Naive thymus-derived CD4-positive, alpha-beta T cell (primary cell): ENCODE measurements at regions not wholly inside any gene's neighbourhood (a gene's known extent, or its start where the extent isn't known, plus 50 kb on each side); places are given as distances from the start of the nearest gene placed in this dataset.

Experiments used
- ATAC-seq: fragments of 150-1000 bp; cut with Tn5 transposase; 2 replicates; pipeline ENCODE4 v1.10.0; 2021; ENCODE audit warnings: mild to moderate bottlenecking, moderate library complexity
- CTCF ChIA-PET: fragments of 350-600 bp; sonication (Branson Sonifier 250); formaldehyde crosslinking; loops from one replicate; lab custom pipeline; 2021; ENCODE audit warnings: antibody characterized with exemption; lab: Charles Lee
- POLR2A ChIA-PET: fragments of 350-600 bp; sonication (Branson Sonifier 250); formaldehyde crosslinking; loops from one replicate; lab custom pipeline; 2021; ENCODE audit warnings: antibody characterized with exemption, inconsistent platforms; lab: Charles Lee
- DNase-seq, 9 donors: peaks; one replicate each; pipeline versions ENCODE4 v3.0.0 to v3.0.0-alpha.2; 2020 to 2022; ENCODE audit warnings: mixed read lengths in 1 of 9
- H3K27ac ChIP-seq: one replicate; pipeline ENCODE4 v1.7.0; 2013; ENCODE audit warnings: mild to moderate bottlenecking, low read depth, low read length, moderate library complexity
- H3K27me3 ChIP-seq, 2 donors: one replicate each; pipeline ENCODE4 v1.7.0; 2013; ENCODE audit warnings: low read length in 2 of 2, mild to moderate bottlenecking in 2 of 2, moderate library complexity in 2 of 2; ENCODE audit not compliant: control insufficient read depth in 2 of 2, insufficient read depth in 2 of 2
- H3K36me3 ChIP-seq, 3 experiments: 1 replicate in 2 of 3; 2 replicates in 1 of 3; pipeline ENCODE4 v1.7.0; 2013; ENCODE audit warnings: low read length in 3 of 3, mild to moderate bottlenecking in 3 of 3, moderate library complexity in 1 of 3; ENCODE audit not compliant: insufficient read depth in 3 of 3, control insufficient read depth in 2 of 3
- H3K4me1 ChIP-seq, 2 donors: one replicate each; pipeline ENCODE4 v1.7.0; 2013; ENCODE audit warnings: low read length in 2 of 2, mild to moderate bottlenecking in 2 of 2, moderate library complexity in 1 of 2; ENCODE audit not compliant: control insufficient read depth in 2 of 2, insufficient read depth in 2 of 2
- H3K4me3 ChIP-seq: 2 replicates; pipeline ENCODE4 v1.7.0; 2013; ENCODE audit warnings: mild to moderate bottlenecking, low read length
- H3K9me3 ChIP-seq, 3 experiments: 1 replicate in 2 of 3; 2 replicates in 1 of 3; pipeline ENCODE4 v1.7.0; 2013; ENCODE audit warnings: low read length in 3 of 3; ENCODE audit not compliant: control insufficient read depth in 2 of 3
- H3K27ac Mint-ChIP-seq, 9 donors: one replicate each; pipeline ENCODE4 v1.8.0; 2020 to 2022; ENCODE audit warnings: mixed read lengths in 9 of 9, mild to moderate bottlenecking in 8 of 9, moderate library complexity in 5 of 9, inconsistent platforms in 2 of 9
- H3K27me3 Mint-ChIP-seq, 5 donors: one replicate each; pipeline ENCODE4 v1.8.0; 2021 to 2022; ENCODE audit warnings: mixed read lengths in 5 of 5, mild to moderate bottlenecking in 1 of 5
- H3K36me3 Mint-ChIP-seq, 5 donors: one replicate each; pipeline ENCODE4 v1.8.0; 2020 to 2022; ENCODE audit warnings: mixed read lengths in 5 of 5, mild to moderate bottlenecking in 3 of 5, inconsistent platforms in 1 of 5
- H3K4me1 Mint-ChIP-seq, 7 donors: one replicate each; pipeline ENCODE4 v1.8.0; 2020 to 2022; ENCODE audit warnings: mixed read lengths in 7 of 7, mild to moderate bottlenecking in 3 of 7, inconsistent platforms in 1 of 7
- H3K4me3 Mint-ChIP-seq, 10 donors: one replicate each; pipeline ENCODE4 v1.8.0; 2020 to 2022; ENCODE audit warnings: mild to moderate bottlenecking in 10 of 10, mixed read lengths in 10 of 10, moderate library complexity in 6 of 10, inconsistent platforms in 2 of 10
- H3K9me3 Mint-ChIP-seq, 11 donors: one replicate each; pipeline ENCODE4 v1.8.0; 2020 to 2022; ENCODE audit warnings: mixed read lengths in 11 of 11, mild to moderate bottlenecking in 4 of 11, inconsistent platforms in 1 of 11, moderate library complexity in 1 of 11
- intact Hi-C, 2 donors: fragments of 100-400 bp; cut with micrococcal nuclease; formaldehyde crosslinking; loops; one replicate each; pipeline ENCODE4 v1.15.1; 2023

GRCh38 chr4:126435491-126435890, 1120.7 kb downstream of the FAT4 start:
- H3K27ac ChIP-seq: no peak overlapping the region
- no peak overlapping the region for H3K4me3 ChIP-seq
- H3K9me3 ChIP-seq: no peaks in the 10 kb centered on the region
- peaks cover 0 to 17% (median 2%) of the 10 kb centered on the region in 11 donors for H3K9me3 Mint-ChIP-seq
- H3K27me3 Mint-ChIP-seq: no peaks in the 10 kb centered on the region
- ChIA-PET POLR2A (no interaction called here), CTCF (no interaction called here)
- H3K27me3 ChIP-seq: no peaks in the 10 kb centered on the region
- H3K4me3 Mint-ChIP-seq: no peak overlapping the region
- DNase-seq (no peak), ATAC-seq (no peak)
- H3K27ac Mint-ChIP-seq: no peak overlapping the region
- no peaks in the 10 kb centered on the region for H3K4me1 Mint-ChIP-seq
- H3K36me3 ChIP-seq: no peaks in the 10 kb centered on the region
- intact Hi-C loops: no loop called here
- H3K4me1 ChIP-seq: no peaks in the 10 kb centered on the region
- no peaks in the 10 kb centered on the region for H3K36me3 Mint-ChIP-seq

GRCh38 chr4:126440297-126440696, 1125.5 kb downstream of the FAT4 start:
- H3K9me3 Mint-ChIP-seq: peaks cover 0 to 24% (median 2%) of the 10 kb centered on the region in 11 donors
- ATAC-seq (no peak), DNase-seq (no peak)
- CTCF ChIA-PET: no interaction called here
- no peak overlapping the region for H3K27ac ChIP-seq
- H3K27ac Mint-ChIP-seq: no peak overlapping the region
- H3K36me3 ChIP-seq: no peaks in the 10 kb centered on the region
- H3K4me3 Mint-ChIP-seq: no peak overlapping the region
- no peaks in the 10 kb centered on the region for H3K27me3 ChIP-seq
- H3K36me3 Mint-ChIP-seq: no peaks in the 10 kb centered on the region
- H3K27me3 Mint-ChIP-seq: no peaks in the 10 kb centered on the region
- intact Hi-C loops: no loop called here
- H3K4me1 Mint-ChIP-seq: no peaks in the 10 kb centered on the region
- no peaks in the 10 kb centered on the region for H3K4me1 ChIP-seq
- POLR2A ChIA-PET: no interaction called here
- H3K4me3 ChIP-seq: no peak overlapping the region
- no peaks in the 10 kb centered on the region for H3K9me3 ChIP-seq

- no peak overlapping the region for H3K27ac Mint-ChIP-seq
- H3K27me3 Mint-ChIP-seq: no peaks in the 10 kb centered on the region
- no peaks in the 10 kb centered on the region for H3K4me1 ChIP-seq
- no peaks in the 10 kb centered on the region for H3K9me3 ChIP-seq
- H3K27ac ChIP-seq: no peak overlapping the region
- no peaks in the 10 kb centered on the region for H3K36me3 ChIP-seq
- ATAC-seq: no peak
- DNase-seq: no peak
- H3K27me3 ChIP-seq: no peaks in the 10 kb centered on the region
- peaks cover 0 to 24% (median 2%) of the 10 kb centered on the region in 11 donors for H3K9me3 Mint-ChIP-seq
- CTCF ChIA-PET: no interaction called here
- H3K4me1 Mint-ChIP-seq: no peaks in the 10 kb centered on the region
- intact Hi-C loops: no loop called here
- H3K36me3 Mint-ChIP-seq: no peaks in the 10 kb centered on the region
- no peak overlapping the region for H3K4me3 Mint-ChIP-seq
- POLR2A ChIA-PET: no interaction called here
- H3K4me3 ChIP-seq: no peak overlapping the region
Observed at GRCh38 chr4:126441173-126442035, 1126.6 kb downstream of the FAT4 start.

DNA sequence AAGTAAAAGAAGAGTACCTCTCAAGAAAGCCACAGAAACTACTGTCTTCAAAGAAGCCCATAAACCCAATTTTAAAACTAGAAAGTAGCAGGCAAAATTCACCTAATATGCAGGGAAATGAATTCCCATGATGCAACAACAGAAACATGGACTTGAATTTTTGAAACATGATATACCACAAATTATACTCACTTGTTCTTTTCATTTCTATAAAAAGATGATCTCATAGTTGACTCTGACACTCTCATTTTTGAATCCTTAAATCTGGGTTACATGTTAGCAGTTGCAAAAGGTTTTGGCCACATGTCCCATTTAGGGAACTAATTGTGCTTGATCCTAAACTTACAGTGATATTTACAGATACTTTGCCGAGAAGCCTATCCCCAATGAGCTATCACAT, 1130.8 kb downstream of the FAT4 start:
- H3K4me1 ChIP-seq: no peaks in the 10 kb centered on the region
- no peaks in the 10 kb centered on the region for H3K27me3 ChIP-seq
- ChIA-PET CTCF (no interaction called here), POLR2A (no interaction called here)
- intact Hi-C loops: no loop called here
- H3K9me3 ChIP-seq: no peaks in the 10 kb centered on the region
- Mint-ChIP-seq H3K4me3 (no peak overlapping the region), H3K27ac (no peak overlapping the region), H3K4me1 (no peaks in the 10 kb centered on the region), H3K9me3 (peaks cover 0 to 15% (median under 1%) of the 10 kb centered on the region in 11 donors), H3K36me3 (no peaks in the 10 kb centered on the region), H3K27me3 (no peaks in the 10 kb centered on the region)
- no peak for ATAC-seq
- no peaks in the 10 kb centered on the region for H3K36me3 ChIP-seq
- no peak for DNase-seq
- H3K27ac ChIP-seq: no peak overlapping the region
- no peak overlapping the region for H3K4me3 ChIP-seq

DNA sequence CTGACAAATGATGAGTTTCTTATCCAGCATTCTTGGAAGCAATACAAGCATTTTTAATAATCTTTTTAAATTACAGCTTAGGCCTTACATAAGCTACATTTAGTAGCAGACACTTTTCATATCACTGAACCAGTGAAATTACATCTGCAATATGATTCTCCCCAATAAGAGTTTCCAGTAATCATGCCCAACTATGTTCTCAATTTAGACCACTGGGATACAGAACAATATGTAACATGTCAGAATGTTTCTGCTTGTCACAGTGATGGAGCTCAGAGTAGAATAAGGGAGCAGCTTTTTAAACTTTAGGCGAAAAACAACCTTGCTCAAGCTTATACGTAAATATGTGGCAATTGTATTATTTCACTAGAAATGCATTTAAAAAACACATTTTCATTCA, 1132.2 kb downstream of the FAT4 start:
- no peaks in the 10 kb centered on the region for H3K36me3 ChIP-seq
- H3K27ac ChIP-seq: no peak overlapping the region
- DNase-seq (no peak), ATAC-seq (no peak)
- no peak overlapping the region for H3K4me3 ChIP-seq
- H3K27me3 Mint-ChIP-seq: no peaks in the 10 kb centered on the region
- no peaks in the 10 kb centered on the region for H3K27me3 ChIP-seq
- no peaks in the 10 kb centered on the region for H3K4me1 ChIP-seq
- H3K9me3 Mint-ChIP-seq: peaks cover 0 to 16% (median 2%) of the 10 kb centered on the region in 11 donors
- intact Hi-C loops: no loop called here
- CTCF ChIA-PET: no interaction called here
- H3K4me1 Mint-ChIP-seq: no peaks in the 10 kb centered on the region
- H3K4me3 Mint-ChIP-seq: no peak overlapping the region
- H3K9me3 ChIP-seq: no peaks in the 10 kb centered on the region
- H3K27ac Mint-ChIP-seq: no peak overlapping the region
- POLR2A ChIA-PET: no interaction called here
- no peaks in the 10 kb centered on the region for H3K36me3 Mint-ChIP-seq

DNA sequence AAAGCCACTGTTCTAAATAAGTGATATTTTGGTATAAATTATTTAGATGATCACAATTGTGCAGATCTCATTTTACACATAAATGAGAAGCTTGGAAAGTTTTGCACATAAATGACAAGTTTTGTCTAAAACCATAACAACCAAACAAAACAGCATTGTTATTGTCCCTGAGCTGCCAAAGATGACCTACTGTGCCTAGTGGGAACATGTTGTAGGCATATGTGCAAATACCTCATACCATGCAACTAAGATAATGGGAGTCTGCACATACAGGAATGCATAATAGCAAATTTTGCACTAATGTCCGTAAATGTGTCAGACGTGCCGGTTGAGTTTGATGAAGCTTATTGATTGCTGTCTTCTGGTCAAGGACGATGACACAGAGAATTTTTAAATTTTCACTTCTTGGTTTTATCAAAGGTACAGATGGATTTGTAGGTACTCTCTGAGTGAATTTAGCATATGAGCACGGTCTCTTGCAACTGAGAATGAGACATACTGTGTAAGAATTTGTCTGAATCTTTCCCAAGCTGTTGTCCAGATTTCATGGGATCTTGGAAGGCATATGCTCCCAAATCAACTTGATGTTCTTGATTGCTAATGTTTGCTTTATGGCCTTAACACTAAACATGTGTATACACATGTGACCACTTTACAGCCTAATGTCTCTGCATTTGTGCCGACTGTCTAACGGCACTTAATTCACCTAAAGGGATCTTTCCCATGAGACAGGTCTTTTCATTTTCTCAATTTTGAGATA, 1133.5 kb downstream of the FAT4 start:
- CTCF ChIA-PET: no interaction called here
- H3K4me1 ChIP-seq: no peaks in the 10 kb centered on the region
- ATAC-seq (no peak), DNase-seq (no peak)
- no peaks in the 10 kb centered on the region for H3K9me3 ChIP-seq
- intact Hi-C loops: no loop called here
- no peaks in the 10 kb centered on the region for H3K27me3 ChIP-seq
- Mint-ChIP-seq H3K4me3 (no peak overlapping the region), H3K36me3 (no peaks in the 10 kb centered on the region), H3K9me3 (peaks cover 0 to 22% (median 4%) of the 10 kb centered on the region in 11 donors), H3K27ac (no peak overlapping the region), H3K27me3 (no peaks in the 10 kb centered on the region), H3K4me1 (no peaks in the 10 kb centered on the region)
- POLR2A ChIA-PET: no interaction called here
- no peaks in the 10 kb centered on the region for H3K36me3 ChIP-seq
- no peak overlapping the region for H3K4me3 ChIP-seq
- H3K27ac ChIP-seq: no peak overlapping the region
